Upper lobe of right lung (tissue), 1 donor: ENCODE measurements at regions not wholly inside any gene's neighbourhood (a gene's known extent, or its start where the extent isn't known, plus 50 kb on each side); places are given as distances from the start of the nearest gene placed in this dataset.

Experiments
- ATAC-seq: fragments of 200-7000 bp; cut with Tn5 transposase; one replicate; pipeline ENCODE4 v1.9.1; 2020; ENCODE audit warnings: mild to moderate bottlenecking, moderate library complexity
- DNase-seq: peaks from one replicate; pipeline ENCODE4 v3.0.0-alpha.2; 2020
- H3K27ac ChIP-seq: fragments of 200-600 bp; one replicate; pipeline ENCODE4 v1.8.0; 2022
- H3K27me3 ChIP-seq: fragments of 200-600 bp; one replicate; pipeline ENCODE4 v1.8.0; 2022; ENCODE audit warnings: mild to moderate bottlenecking
- H3K36me3 ChIP-seq: fragments of 200-600 bp; one replicate; pipeline ENCODE4 v1.8.0; 2022
- H3K4me1 ChIP-seq: fragments of 200-600 bp; one replicate; pipeline ENCODE4 v1.8.0; 2022
- H3K4me3 ChIP-seq: fragments of 200-600 bp; one replicate; pipeline ENCODE4 v1.8.0; 2022; ENCODE audit warnings: mild to moderate bottlenecking
- H3K9me3 ChIP-seq: fragments of 200-600 bp; one replicate; pipeline ENCODE4 v1.8.0; 2022
- intact Hi-C: fragments of 100-400 bp; cut with DNase I; formaldehyde crosslinking; loops from one replicate; pipeline ENCODE4 v1.11.0; 2022
- TF ChIP-seq, protein P1 (sequence below): fragments of 200-600 bp; IDR thresholded peaks from one replicate; pipeline ENCODE4 v1.8.0; 2022; ENCODE audit warnings: antibody characterized with exemption
- donor health status: DM: no; HTN: yes; CAD: no; lungs with severe emphysema.

DNA sequence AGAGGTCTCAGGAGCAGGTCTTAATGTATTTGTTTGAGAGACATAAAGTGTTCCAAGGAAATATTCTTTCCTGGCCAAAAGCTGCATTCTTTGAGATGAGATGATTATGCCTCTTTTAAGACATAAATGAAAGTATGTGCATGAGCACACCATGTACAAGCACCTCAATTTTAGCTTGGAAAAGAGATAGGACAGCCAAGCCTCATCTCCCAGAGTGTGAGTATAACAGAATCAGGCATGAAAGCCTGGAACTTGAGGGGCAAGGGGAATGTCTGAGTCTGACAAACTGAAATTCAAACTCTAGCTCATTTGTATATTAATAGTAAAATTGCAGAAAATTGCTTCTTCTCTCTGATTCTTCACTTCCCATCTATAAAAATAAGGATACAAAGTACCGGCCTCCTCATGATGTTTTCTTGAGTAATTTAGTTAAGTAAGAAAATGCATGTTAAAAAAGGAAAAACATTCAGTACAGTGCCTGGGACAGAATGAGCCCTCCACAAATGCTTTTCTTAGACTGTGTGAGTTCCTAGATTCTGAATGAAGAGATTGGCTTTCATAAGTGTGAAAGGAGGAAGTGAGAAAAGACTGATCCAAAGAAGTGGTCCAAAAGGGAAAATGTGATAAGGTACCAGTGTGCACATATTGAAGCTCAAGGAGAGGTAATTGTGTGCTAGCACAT lies 1260.9 kb upstream of the SORCS1 start:
- H3K27ac ChIP-seq = no peak overlapping the region
- H3K27me3 ChIP-seq = no peaks in the 10 kb centered on the region
- no peak overlapping the region for H3K4me3 ChIP-seq
- intact Hi-C loops = no loop called here
- no peak for DNase-seq
- no peaks in the 10 kb centered on the region for H3K36me3 ChIP-seq
- no peaks in the 10 kb centered on the region for H3K9me3 ChIP-seq
- TF ChIP-seq, protein P1, sequence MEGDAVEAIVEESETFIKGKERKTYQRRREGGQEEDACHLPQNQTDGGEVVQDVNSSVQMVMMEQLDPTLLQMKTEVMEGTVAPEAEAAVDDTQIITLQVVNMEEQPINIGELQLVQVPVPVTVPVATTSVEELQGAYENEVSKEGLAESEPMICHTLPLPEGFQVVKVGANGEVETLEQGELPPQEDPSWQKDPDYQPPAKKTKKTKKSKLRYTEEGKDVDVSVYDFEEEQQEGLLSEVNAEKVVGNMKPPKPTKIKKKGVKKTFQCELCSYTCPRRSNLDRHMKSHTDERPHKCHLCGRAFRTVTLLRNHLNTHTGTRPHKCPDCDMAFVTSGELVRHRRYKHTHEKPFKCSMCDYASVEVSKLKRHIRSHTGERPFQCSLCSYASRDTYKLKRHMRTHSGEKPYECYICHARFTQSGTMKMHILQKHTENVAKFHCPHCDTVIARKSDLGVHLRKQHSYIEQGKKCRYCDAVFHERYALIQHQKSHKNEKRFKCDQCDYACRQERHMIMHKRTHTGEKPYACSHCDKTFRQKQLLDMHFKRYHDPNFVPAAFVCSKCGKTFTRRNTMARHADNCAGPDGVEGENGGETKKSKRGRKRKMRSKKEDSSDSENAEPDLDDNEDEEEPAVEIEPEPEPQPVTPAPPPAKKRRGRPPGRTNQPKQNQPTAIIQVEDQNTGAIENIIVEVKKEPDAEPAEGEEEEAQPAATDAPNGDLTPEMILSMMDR = no peak
- ATAC-seq = no peak
- no peaks in the 10 kb centered on the region for H3K4me1 ChIP-seq

DNA sequence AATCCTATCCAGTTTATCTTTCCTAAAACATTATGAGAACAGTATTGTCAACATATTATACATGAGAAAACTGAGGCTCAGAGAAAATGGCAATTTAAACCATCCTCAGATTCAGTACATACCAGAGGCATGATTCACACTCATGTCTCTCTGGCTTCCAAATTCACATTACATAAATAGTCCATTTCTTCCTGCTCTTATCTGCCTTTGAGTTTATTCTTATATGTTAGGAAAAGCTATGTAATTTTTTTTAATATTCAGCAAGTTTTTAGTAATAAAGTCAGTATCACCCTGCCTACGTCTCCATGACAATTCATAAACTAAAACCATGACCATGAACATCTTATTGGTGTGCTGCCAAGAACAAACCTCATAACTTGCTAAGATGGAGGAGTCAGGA lies 1260.2 kb upstream of the SORCS1 start:
- DNase-seq (no peak), ATAC-seq (no peak)
- TF ChIP-seq, protein P1 = no peak
- H3K4me1 ChIP-seq = no peaks in the 10 kb centered on the region
- intact Hi-C loops = no loop called here
- H3K4me3 ChIP-seq = no peak overlapping the region
- no peaks in the 10 kb centered on the region for H3K27me3 ChIP-seq
- no peak overlapping the region for H3K27ac ChIP-seq
- H3K9me3 ChIP-seq = no peaks in the 10 kb centered on the region
- H3K36me3 ChIP-seq = no peaks in the 10 kb centered on the region

DNA sequence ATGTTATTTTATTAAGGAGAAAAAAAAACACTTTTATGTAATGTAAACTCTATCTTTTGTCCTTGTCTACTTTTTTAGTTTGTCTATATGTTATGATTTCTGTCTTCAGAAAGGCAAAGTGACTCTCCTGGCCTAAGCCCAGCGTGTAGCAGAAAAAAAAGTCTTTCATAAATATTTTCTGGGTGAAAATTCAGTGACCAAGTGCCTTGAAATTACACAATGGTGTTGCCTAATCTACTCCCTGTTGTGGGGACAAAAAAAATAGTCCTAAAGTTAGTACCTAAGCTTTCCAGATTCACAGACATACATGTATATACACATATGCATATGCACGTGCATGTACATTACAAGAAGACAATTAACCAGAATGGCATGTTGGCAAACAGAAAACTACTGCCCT lies 1257.8 kb upstream of the SORCS1 start:
- Histone ChIP-seq H3K36me3 (no peaks in the 10 kb centered on the region), H3K9me3 (no peaks in the 10 kb centered on the region), H3K4me1 (no peaks in the 10 kb centered on the region), H3K27ac (no peak overlapping the region), H3K4me3 (no peak overlapping the region), H3K27me3 (no peaks in the 10 kb centered on the region)
- ATAC-seq = no peak
- TF ChIP-seq, protein P1 = no peak
- DNase-seq = no peak
- intact Hi-C loops = no loop called here

DNA sequence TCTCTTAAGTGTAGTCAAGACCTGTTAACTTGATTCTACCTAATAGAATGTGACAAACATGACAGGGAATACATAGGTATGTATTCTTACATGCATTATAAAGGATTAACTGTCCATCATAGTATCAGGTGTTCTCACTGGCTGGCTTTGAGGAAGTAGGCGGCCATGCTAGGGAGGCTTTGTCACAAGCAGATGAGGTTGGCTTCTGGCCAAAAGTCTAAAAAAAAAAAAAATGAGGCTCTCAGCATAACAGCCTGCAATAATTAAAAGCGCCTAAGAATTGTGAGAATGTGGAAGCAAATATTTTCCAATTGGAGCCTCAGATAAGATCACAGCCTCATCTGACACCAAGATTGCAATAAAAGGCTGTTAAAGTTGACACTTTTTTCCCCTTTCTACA lies 1256.8 kb upstream of the SORCS1 start:
- TF ChIP-seq, protein P1 = no peak
- ATAC-seq (no peak), DNase-seq (no peak)
- Histone ChIP-seq H3K9me3 (no peaks in the 10 kb centered on the region), H3K36me3 (no peaks in the 10 kb centered on the region), H3K4me3 (no peak overlapping the region), H3K27ac (no peak overlapping the region), H3K27me3 (no peaks in the 10 kb centered on the region), H3K4me1 (no peaks in the 10 kb centered on the region)
- intact Hi-C loops = no loop called here

DNA sequence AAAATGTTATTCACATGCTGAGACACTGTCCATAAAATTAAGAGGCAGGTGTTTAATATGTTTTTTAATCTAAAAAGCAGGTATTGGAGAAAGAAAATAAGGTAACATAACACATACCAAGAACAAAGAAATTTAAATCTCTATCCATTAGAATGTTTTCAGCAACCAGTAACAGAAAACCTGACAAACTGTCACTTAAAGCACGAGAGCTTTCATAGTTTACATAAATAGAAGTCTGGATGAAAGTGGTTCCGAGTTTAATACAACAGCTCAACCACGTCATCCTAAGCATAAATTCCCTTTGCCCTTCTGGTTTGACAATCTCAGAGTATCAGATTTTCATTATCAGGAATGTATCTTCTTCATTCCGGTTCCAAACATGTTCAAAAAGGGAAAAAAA lies 1249.4 kb upstream of the SORCS1 start:
- H3K4me1 ChIP-seq = no peaks in the 10 kb centered on the region
- no peak overlapping the region for H3K4me3 ChIP-seq
- H3K27ac ChIP-seq = no peak overlapping the region
- ATAC-seq = no peak
- TF ChIP-seq, protein P1 = no peak
- no peaks in the 10 kb centered on the region for H3K36me3 ChIP-seq
- DNase-seq = no peak
- no peaks in the 10 kb centered on the region for H3K9me3 ChIP-seq
- intact Hi-C loops = no loop called here
- no peaks in the 10 kb centered on the region for H3K27me3 ChIP-seq

DNA sequence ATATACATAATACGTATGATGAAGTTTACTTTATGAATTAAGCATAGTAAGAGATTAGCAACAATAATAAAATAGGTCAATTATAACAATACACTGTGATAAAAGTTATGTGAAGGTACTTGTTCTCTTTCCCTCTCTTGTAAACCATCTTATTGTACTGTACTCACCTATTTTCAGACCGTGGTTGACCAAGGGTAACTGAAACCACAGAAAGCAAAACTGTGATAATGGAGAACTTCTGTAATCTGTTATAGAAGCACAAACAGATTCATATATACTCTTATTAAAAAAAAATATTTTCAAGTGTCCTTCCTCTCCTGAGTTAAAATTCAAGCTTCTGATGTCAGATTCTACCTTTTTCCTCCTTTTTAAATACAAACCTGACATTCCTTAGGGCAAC lies 1247.8 kb upstream of the SORCS1 start:
- no peak for DNase-seq
- Histone ChIP-seq H3K4me1 (no peaks in the 10 kb centered on the region), H3K36me3 (no peaks in the 10 kb centered on the region), H3K27ac (no peak overlapping the region), H3K4me3 (no peak overlapping the region), H3K27me3 (no peaks in the 10 kb centered on the region), H3K9me3 (no peaks in the 10 kb centered on the region)
- TF ChIP-seq, protein P1 = no peak
- intact Hi-C loops = no loop called here
- no peak for ATAC-seq
